ENCODE measurements at regions not wholly inside any gene's neighbourhood (a gene's known extent, or its start where the extent isn't known, plus 50 kb on each side); places are given as distances from the start of the nearest gene placed in this dataset.

DNA sequence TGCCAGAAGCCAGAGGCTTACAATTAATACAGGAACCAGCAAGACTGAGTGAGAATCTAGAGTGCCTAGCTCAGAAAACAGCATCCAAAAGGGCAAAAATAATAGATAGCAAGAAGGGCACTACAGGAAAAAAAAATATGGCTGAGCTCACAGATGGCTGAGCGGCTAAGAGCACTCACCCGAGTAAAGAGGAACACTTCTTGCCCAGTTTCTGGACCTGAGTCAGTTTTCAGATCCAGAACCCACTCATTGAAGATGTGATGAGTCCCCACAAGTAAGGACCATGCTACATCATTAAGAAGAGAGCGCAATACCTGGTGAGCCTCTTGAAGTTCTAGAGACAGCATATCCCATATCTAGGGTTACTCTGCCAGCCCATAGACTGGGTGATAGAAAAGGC, 65.5 kb upstream of the MAP3K1 start:
- TF ChIP-seq, protein P1, sequence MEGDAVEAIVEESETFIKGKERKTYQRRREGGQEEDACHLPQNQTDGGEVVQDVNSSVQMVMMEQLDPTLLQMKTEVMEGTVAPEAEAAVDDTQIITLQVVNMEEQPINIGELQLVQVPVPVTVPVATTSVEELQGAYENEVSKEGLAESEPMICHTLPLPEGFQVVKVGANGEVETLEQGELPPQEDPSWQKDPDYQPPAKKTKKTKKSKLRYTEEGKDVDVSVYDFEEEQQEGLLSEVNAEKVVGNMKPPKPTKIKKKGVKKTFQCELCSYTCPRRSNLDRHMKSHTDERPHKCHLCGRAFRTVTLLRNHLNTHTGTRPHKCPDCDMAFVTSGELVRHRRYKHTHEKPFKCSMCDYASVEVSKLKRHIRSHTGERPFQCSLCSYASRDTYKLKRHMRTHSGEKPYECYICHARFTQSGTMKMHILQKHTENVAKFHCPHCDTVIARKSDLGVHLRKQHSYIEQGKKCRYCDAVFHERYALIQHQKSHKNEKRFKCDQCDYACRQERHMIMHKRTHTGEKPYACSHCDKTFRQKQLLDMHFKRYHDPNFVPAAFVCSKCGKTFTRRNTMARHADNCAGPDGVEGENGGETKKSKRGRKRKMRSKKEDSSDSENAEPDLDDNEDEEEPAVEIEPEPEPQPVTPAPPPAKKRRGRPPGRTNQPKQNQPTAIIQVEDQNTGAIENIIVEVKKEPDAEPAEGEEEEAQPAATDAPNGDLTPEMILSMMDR (conservative IDR thresholded peaks at IDR 0.05 in 1 of 2, IDR thresholded peaks at IDR 0.05 in 1 of 2; ENCODE audit: low read depth in 1 of 2, low read length in 2 of 2): no peak
- no peak for TF ChIP-seq EZH2 (IDR thresholded peaks at IDR 0.05; ENCODE audit: low read length, missing control alignments)
- Histone ChIP-seq H3K27ac (ENCODE audit: insufficient read depth, low read length) (no peak overlapping the region), H3K4me3 (replicated peaks in 1 of 4; ENCODE audit: control extremely low read depth in 1 of 4, insufficient read depth in 1 of 4, low read depth in 3 of 4, low read length in 4 of 4) (no peak overlapping the region), H3K79me2 (ENCODE audit: control insufficient read depth, insufficient read depth, low read length) (no peaks in the 10 kb centered on the region), H4K20me1 (ENCODE audit: control insufficient read depth, extremely low read depth, insufficient read depth, low read length) (no peaks in the 10 kb centered on the region), H3K9me3 (ENCODE audit: control insufficient read depth, insufficient read depth, low read depth, low read length) (no peaks in the 10 kb centered on the region), H3K4me2 (ENCODE audit: extremely low read depth, insufficient read depth, low read length) (no peak overlapping the region), H3K9ac (ENCODE audit: insufficient read depth, low read length) (no peak overlapping the region), H3K36me3 (ENCODE audit: control insufficient read depth, insufficient read depth, low read length) (no peaks in the 10 kb centered on the region), H3K27me3 (ENCODE audit: control insufficient read depth, insufficient read depth, low read length) (no peaks in the 10 kb centered on the region), H2AFZ (ENCODE audit: low read length) (no peak overlapping the region), H3K4me1 (ENCODE audit: control insufficient read depth, extremely low read depth, insufficient read depth, low read length) (no peaks in the 10 kb centered on the region)
- DNase-seq (ENCODE audit: low read depth in 2 of 2): no peak

DNA sequence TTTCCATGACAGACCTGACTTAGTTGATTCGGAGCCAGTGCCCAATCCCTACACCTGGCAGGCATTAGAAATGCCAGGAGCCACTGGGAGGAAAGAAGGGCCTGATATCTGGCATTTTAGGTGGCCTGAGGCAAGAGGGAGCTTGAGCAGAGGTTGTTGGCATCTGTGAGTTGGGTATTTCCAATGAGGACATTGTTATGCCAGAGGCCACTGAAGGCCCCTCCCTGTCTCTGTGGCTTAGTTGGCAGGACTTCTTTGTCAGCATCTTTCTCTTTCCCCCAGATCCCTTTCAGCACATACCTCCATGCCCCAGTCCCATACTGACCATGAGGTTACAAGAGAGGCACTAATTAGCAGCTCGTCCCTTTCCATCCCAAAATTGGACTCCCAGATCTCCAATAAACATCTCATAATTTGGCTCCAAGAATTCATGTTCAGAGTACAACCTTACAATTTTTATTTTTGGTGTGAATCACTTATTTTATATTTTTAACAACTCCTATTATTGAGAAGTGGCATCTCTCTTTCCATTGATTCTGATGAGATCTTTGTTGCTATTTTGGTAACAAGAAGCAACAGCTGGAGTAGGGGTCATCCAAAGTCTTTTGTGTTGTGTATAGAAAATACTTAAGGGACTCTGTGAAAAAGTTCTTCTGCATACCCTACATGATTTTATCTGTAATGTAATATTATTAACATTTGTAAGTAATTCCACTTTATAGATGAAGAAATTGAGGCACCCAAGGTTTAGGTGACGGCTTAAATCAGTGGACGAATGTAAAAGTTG, 68.6 kb upstream of the MAP3K1 start:
- DNase-seq (ENCODE audit: low read depth in 2 of 2): no peak
- Histone ChIP-seq H3K9me3 (ENCODE audit: control insufficient read depth, insufficient read depth, low read depth, low read length) (no peaks in the 10 kb centered on the region), H4K20me1 (ENCODE audit: control insufficient read depth, extremely low read depth, insufficient read depth, low read length) (no peaks in the 10 kb centered on the region), H3K36me3 (ENCODE audit: control insufficient read depth, insufficient read depth, low read length) (no peaks in the 10 kb centered on the region), H3K79me2 (ENCODE audit: control insufficient read depth, insufficient read depth, low read length) (no peaks in the 10 kb centered on the region), H3K4me3 (replicated peaks in 1 of 4; ENCODE audit: control extremely low read depth in 1 of 4, insufficient read depth in 1 of 4, low read depth in 3 of 4, low read length in 4 of 4) (no peak overlapping the region), H3K27ac (ENCODE audit: insufficient read depth, low read length) (no peak overlapping the region), H3K27me3 (ENCODE audit: control insufficient read depth, insufficient read depth, low read length) (no peaks in the 10 kb centered on the region), H3K4me2 (ENCODE audit: extremely low read depth, insufficient read depth, low read length) (no peak overlapping the region), H3K9ac (ENCODE audit: insufficient read depth, low read length) (no peak overlapping the region), H3K4me1 (ENCODE audit: control insufficient read depth, extremely low read depth, insufficient read depth, low read length) (no peaks in the 10 kb centered on the region), H2AFZ (ENCODE audit: low read length) (no peak overlapping the region)
- no peak for TF ChIP-seq EZH2 (IDR thresholded peaks at IDR 0.05; ENCODE audit: low read length, missing control alignments)
- TF ChIP-seq, protein P1 (conservative IDR thresholded peaks at IDR 0.05 in 1 of 2, IDR thresholded peaks at IDR 0.05 in 1 of 2; ENCODE audit: low read depth in 1 of 2, low read length in 2 of 2): no peak

DNA sequence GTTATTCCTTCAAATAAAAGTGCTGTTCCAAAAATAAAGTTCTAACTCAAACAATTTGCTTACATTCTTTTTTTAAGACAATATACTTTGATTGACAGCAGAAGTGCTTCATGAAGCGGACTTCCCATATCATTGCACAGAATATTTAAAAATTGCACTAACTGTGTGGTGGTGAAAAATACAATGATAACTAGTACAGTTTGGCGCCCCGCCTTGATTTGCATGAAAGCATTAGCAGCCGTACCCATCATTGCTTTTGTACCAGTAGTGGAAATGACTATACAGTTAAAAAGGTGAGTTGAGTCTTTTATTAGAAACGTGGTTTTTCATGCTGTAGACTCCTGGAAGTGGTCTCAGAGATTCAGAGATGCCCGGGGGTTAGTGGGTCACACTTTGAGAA, 69.5 kb upstream of the MAP3K1 start:
- no peaks in the 10 kb centered on the region for H3K9me3 ChIP-seq (ENCODE audit: control insufficient read depth, insufficient read depth, low read depth, low read length)
- no peak overlapping the region for H3K9ac ChIP-seq (ENCODE audit: insufficient read depth, low read length)
- no peaks in the 10 kb centered on the region for H3K4me1 ChIP-seq (ENCODE audit: control insufficient read depth, extremely low read depth, insufficient read depth, low read length)
- H3K4me2 ChIP-seq (ENCODE audit: extremely low read depth, insufficient read depth, low read length): no peak overlapping the region
- H3K4me3 ChIP-seq (replicated peaks in 1 of 4; ENCODE audit: control extremely low read depth in 1 of 4, insufficient read depth in 1 of 4, low read depth in 3 of 4, low read length in 4 of 4): no peak overlapping the region
- H3K36me3 ChIP-seq (ENCODE audit: control insufficient read depth, insufficient read depth, low read length): no peaks in the 10 kb centered on the region
- no peak for DNase-seq (ENCODE audit: low read depth in 2 of 2)
- no peaks in the 10 kb centered on the region for H3K27me3 ChIP-seq (ENCODE audit: control insufficient read depth, insufficient read depth, low read length)
- TF ChIP-seq, protein P1 (conservative IDR thresholded peaks at IDR 0.05 in 1 of 2, IDR thresholded peaks at IDR 0.05 in 1 of 2; ENCODE audit: low read depth in 1 of 2, low read length in 2 of 2): no peak
- no peak for TF ChIP-seq EZH2 (IDR thresholded peaks at IDR 0.05; ENCODE audit: low read length, missing control alignments)
- H2AFZ ChIP-seq (ENCODE audit: low read length): no peak overlapping the region
- H3K27ac ChIP-seq (ENCODE audit: insufficient read depth, low read length): no peak overlapping the region
- no peaks in the 10 kb centered on the region for H4K20me1 ChIP-seq (ENCODE audit: control insufficient read depth, extremely low read depth, insufficient read depth, low read length)
- no peaks in the 10 kb centered on the region for H3K79me2 ChIP-seq (ENCODE audit: control insufficient read depth, insufficient read depth, low read length)

All from fibroblast of lung (primary cell).